OCI-LY7 (cell line): ENCODE measurements at regions not wholly inside any gene's neighbourhood (a gene's known extent, or its start where the extent isn't known, plus 50 kb on each side); places are given as distances from the start of the nearest gene placed in this dataset.

Experiments
- CTCF ChIP-seq: fragments of 200-600 bp; sonication (generic); conservative IDR thresholded peaks from 2 replicates; pipeline ENCODE4 v1.5.1; 2014; ENCODE audit warnings: mild to moderate bottlenecking, antibody characterized with exemption, low read length, moderate library complexity, mixed read lengths
- EZH2phosphoT487 ChIP-seq: fragments of 200-600 bp; sonication (generic); IDR thresholded peaks from 2 replicates; pipeline ENCODE4 v1.6.1; 2018; ENCODE audit warnings: low read depth, borderline replicate concordance, mild to moderate bottlenecking, mixed run types, antibody characterized with exemption, low read length, moderate library complexity, mixed read lengths

GRCh38 chr21:23455676-23456075, 2151.6 kb downstream of the MRPL39 start:
- TF ChIP-seq CTCF (no peak), EZH2phosphoT487 (no peak)
